GM12878 (cell line): ENCODE measurements at regions not wholly inside any gene's neighbourhood (a gene's known extent, or its start where the extent isn't known, plus 50 kb on each side); places are given as distances from the start of the nearest gene placed in this dataset.

Experiments
- ATAC-seq: fragments of 200-7000 bp; cut with Tn5 transposase; 3 replicates; pipeline ENCODE4 v1.9.1; 2020; ENCODE audit warnings: mild to moderate bottlenecking, moderate library complexity
- BruUV-seq: library from RNA; stranded (reverse); fragments of 400-500 nt; replicated peaks from 2 replicates; lab custom pipeline; 2021; lab: Mats Ljungman, UMichigan
- CTCF ChIA-PET: fragments of 300-600 bp; sonication (Branson Sonifier 250); formaldehyde crosslinking; extraction: SDS; loops from one replicate; lab custom pipeline; 2021; ENCODE audit warnings: inconsistent platforms; lab: Yijun Ruan, JAX
- POLR2A ChIA-PET: fragments of 350-600 bp; formaldehyde crosslinking; extraction: SDS; loops from one replicate; lab custom pipeline; 2021; ENCODE audit warnings: inconsistent platforms; lab: Charles Lee
- RAD21 ChIA-PET: fragments of 300-600 bp; sonication (Branson Sonifier 250); formaldehyde crosslinking; loops from one replicate; lab custom pipeline; 2023; ENCODE audit warnings: antibody characterized with exemption; ENCODE audit not compliant: unreplicated experiment; lab: Charles Lee
- SMC1A ChIA-PET: fragments of 300-600 bp; sonication (Branson Sonifier 250); formaldehyde crosslinking; loops from one replicate; lab custom pipeline; 2023; ENCODE audit not compliant: unreplicated experiment, uncharacterized antibody; lab: Charles Lee
- DNase-seq: peaks from one replicate; pipeline ENCODE4 v3.0.0-alpha.2; 2011; ENCODE audit warnings: low read depth, low spot score
- FAIRE-seq: peaks from 3 replicates; lab custom pipeline; 2011; peaks lifted over from hg19 to GRCh38; lab: Jason Lieb, UNC
- H2AFZ ChIP-seq: 2 replicates; pipeline ENCODE4 v1.6.0; 2011; ENCODE audit warnings: low read depth, low read length, control low read depth; ENCODE audit not compliant: control insufficient read depth
- H3K27ac ChIP-seq: 2 replicates; pipeline ENCODE4 v1.5.1; 2011; ENCODE audit warnings: control low read depth; ENCODE audit not compliant: control insufficient read depth, insufficient read depth
- H3K27me3 ChIP-seq, 2 experiments: replicated peaks in 1 of 2; 2 replicates each; pipeline versions ENCODE4 v1.6.0 to v1.6.1; 2011; ENCODE audit warnings: low read length in 1 of 2; ENCODE audit not compliant: control insufficient read depth in 2 of 2, insufficient read depth in 2 of 2
- H3K36me3 ChIP-seq, 2 experiments: 2 replicates each; pipeline ENCODE4 v1.5.1; 2011; ENCODE audit warnings: low read length in 1 of 2; ENCODE audit not compliant: control insufficient read depth in 2 of 2, insufficient read depth in 2 of 2
- H3K4me1 ChIP-seq: 2 replicates; pipeline ENCODE4 v1.6.1; 2011; ENCODE audit warnings: mild to moderate bottlenecking, low read length, moderate library complexity, mixed read lengths; ENCODE audit not compliant: control insufficient read depth, insufficient read depth
- H3K4me2 ChIP-seq: 2 replicates; pipeline ENCODE4 v1.6.0; 2011; ENCODE audit warnings: control low read depth; ENCODE audit not compliant: control insufficient read depth, insufficient read depth
- H3K4me3 ChIP-seq: fragments of 200-600 bp; sonication (generic); 2 replicates; pipeline ENCODE4 v1.5.1; 2016
- H3K79me2 ChIP-seq: 2 replicates; pipeline ENCODE4 v1.6.0; 2011; ENCODE audit warnings: low read length; ENCODE audit not compliant: control insufficient read depth, insufficient read depth
- H3K9ac ChIP-seq: 2 replicates; pipeline ENCODE4 v1.8.0; 2011; ENCODE audit warnings: low read length, control low read depth, mixed read lengths; ENCODE audit not compliant: control insufficient read depth, insufficient read depth
- H3K9me3 ChIP-seq: replicated peaks from 3 replicates; pipeline ENCODE4 v1.5.1; 2011; ENCODE audit warnings: mild to moderate bottlenecking, low read length; ENCODE audit not compliant: control insufficient read depth, insufficient read depth
- H4K20me1 ChIP-seq: 2 replicates; pipeline ENCODE4 v1.6.0; 2011; ENCODE audit not compliant: control insufficient read depth, insufficient read depth
- ATF3 ChIP-seq: IDR thresholded peaks from 2 replicates; pipeline ENCODE4 v1.6.1; 2011; ENCODE audit warnings: low read depth, mild to moderate bottlenecking, low read length, moderate library complexity, borderline replicate concordance; ENCODE audit errors: extremely low read depth
- ATF7 ChIP-seq: fragments of 450-650 bp; IDR thresholded peaks from 2 replicates; pipeline ENCODE4 v1.6.1; 2016; ENCODE audit warnings: low read depth, mild to moderate bottlenecking
- CBFB ChIP-seq: IDR thresholded peaks from 2 replicates; pipeline ENCODE4 v1.6.1; 2016; ENCODE audit warnings: antibody characterized with exemption, low read depth
- IRF3 ChIP-seq: fragments of 450-650 bp; IDR thresholded peaks from 2 replicates; pipeline ENCODE4 v1.6.1; 2014; ENCODE audit warnings: mild to moderate bottlenecking
- NKRF ChIP-seq: fragments of 450-650 bp; conservative IDR thresholded peaks from 2 replicates; pipeline ENCODE4 v1.6.1; 2017; ENCODE audit warnings: mild to moderate bottlenecking, moderate library complexity
- POLR2AphosphoS5 ChIP-seq: IDR thresholded peaks from 2 replicates; pipeline ENCODE4 v1.6.1; 2011; ENCODE audit warnings: mild to moderate bottlenecking, low read length, inconsistent platforms
- SIN3A ChIP-seq: IDR thresholded peaks from 2 replicates; pipeline ENCODE4 v1.6.1; 2012; ENCODE audit warnings: low read depth, low read length, improper control_type of control experiment
- STAT1 ChIP-seq: fragments of 450-650 bp; conservative IDR thresholded peaks from 2 replicates; pipeline ENCODE4 v1.6.1; 2014; ENCODE audit warnings: antibody characterized with exemption, mild to moderate bottlenecking
- TCF3 ChIP-seq: IDR thresholded peaks from 2 replicates; pipeline ENCODE4 v1.6.1; 2012; ENCODE audit warnings: low read depth, mild to moderate bottlenecking, low read length, borderline replicate concordance; ENCODE audit not compliant: insufficient read depth
- USF2 ChIP-seq: IDR thresholded peaks from 2 replicates; pipeline ENCODE4 v1.6.1; 2011; ENCODE audit warnings: low read depth, low read length, improper control_type of control experiment, borderline replicate concordance
- WGBS: methylation state at CpG from one replicate; pipeline ENCODE4 v1.1.6; 2016; ENCODE audit warnings: low lambda C conversion rate; ENCODE audit not compliant: insufficient replicate concordance, insufficient coverage; ENCODE audit errors: missing lambda C conversion rate; 5-methylcytosine and 5-hydroxymethylcytosine counted together
- in situ Hi-C: fragments of 300-500 bp; cut with MboI; formaldehyde crosslinking; loops from 9 replicates; pipeline ENCODE4 v1.14.3; 2018; ENCODE audit warnings: mixed read lengths
- intact Hi-C: fragments of 100-400 bp; cut with micrococcal nuclease; formaldehyde crosslinking; loops from one replicate; pipeline ENCODE4 v1.14.2; 2022; ENCODE audit not compliant: unreplicated experiment

GRCh38 chr21:35658242-35658641 lies 402.1 kb downstream of the SETD4 start:
- Histone ChIP-seq H3K9me3 (no peaks in the 10 kb centered on the region), H3K4me2 (no peak overlapping the region), H3K4me1 (no peaks in the 10 kb centered on the region), H3K27ac (no peak overlapping the region), H3K79me2 (no peaks in the 10 kb centered on the region), H3K27me3 (peaks cover 0 to 2% of the 10 kb centered on the region in 2 experiments; a peak in 1 of 4 replicates), H3K4me3 (no peak overlapping the region), H4K20me1 (no peaks in the 10 kb centered on the region), H3K36me3 (no peaks in the 10 kb centered on the region), H3K9ac (no peak overlapping the region), H2AFZ (no peak overlapping the region)
- ChIA-PET RAD21 (no interaction called here), CTCF (no interaction called here), SMC1A (no interaction called here), POLR2A (no interaction called here)
- no peak for DNase-seq
- 16% methylated on average over 3 of the region's 3 CpGs for WGBS
- ATAC-seq = no peak
- BruUV-seq = no TSS peak
- intact Hi-C loops = no loop called here
- in situ Hi-C loops = no loop called here
- TF ChIP-seq POLR2AphosphoS5 (no peak), IRF3 (no peak), CBFB (no peak), STAT1 (no peak), ATF7 (no peak), SIN3A (no peak), TCF3 (no peak), NKRF (no peak), ATF3 (no peak), USF2 (no peak)
- FAIRE-seq = no peak
